ENCODE measurements at regions not wholly inside any gene's neighbourhood (a gene's known extent, or its start where the extent isn't known, plus 50 kb on each side); places are given as distances from the start of the nearest gene placed in this dataset.
A peak's percentile ranks its signal among the peaks of the same experiment; 100 is the strongest.

DNA sequence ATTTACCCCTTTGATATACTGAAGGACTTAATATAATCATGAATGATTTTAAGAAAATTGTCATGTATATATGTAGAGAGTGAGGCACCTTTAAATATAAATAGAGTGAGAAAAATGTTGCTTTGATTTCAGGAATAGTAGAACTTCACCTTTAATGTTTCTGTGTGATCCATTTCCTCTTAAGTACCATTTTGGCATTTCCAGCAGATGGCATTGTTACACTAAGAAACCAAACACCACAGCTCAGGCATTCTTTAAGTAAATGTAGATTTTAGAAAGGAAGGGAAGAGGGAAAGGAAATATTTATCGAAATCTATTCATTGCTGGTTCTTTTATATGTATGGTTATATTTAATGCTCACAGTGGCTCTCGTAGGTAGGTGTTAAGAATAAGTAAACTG, 556.7 kb upstream of the FBXO33 start:
- no peak overlapping the region for H3K4me2 ChIP-seq (ENCODE audit: low read depth, low read length, poor library complexity, severe bottlenecking)
- H3K4me3 ChIP-seq (ENCODE audit: low read length) = no peak overlapping the region
- no peak overlapping the region for H2AFZ ChIP-seq (ENCODE audit: low read length)
- H3K36me3 ChIP-seq (ENCODE audit: insufficient read depth, low read length) = no peaks in the 10 kb centered on the region
- H3K9me3 ChIP-seq (ENCODE audit: low read length) = no peaks in the 10 kb centered on the region
- H3K9me2 ChIP-seq (replicated peaks; ENCODE audit: insufficient read depth, low read length) = no peaks in the 10 kb centered on the region; the same call in 1 of the 2 replicates
- no peak overlapping the region for H3K27ac ChIP-seq (ENCODE audit: low read length)
- peak; percentile 79 for DNase-seq
- H3K79me2 ChIP-seq (ENCODE audit: low read length) = no peaks in the 10 kb centered on the region
- no peak overlapping the region for H3K9ac ChIP-seq (ENCODE audit: low read length)
- 0 out of 2 replicates have a peak, but pooled peaks cover 2% of the 10 kb centered on the region for H3K27me3 ChIP-seq (ENCODE audit: low read length)
- no peaks in the 10 kb centered on the region for H4K20me1 ChIP-seq (ENCODE audit: insufficient read depth, low read depth, low read length)
- no peaks in the 10 kb centered on the region for H3K4me1 ChIP-seq (ENCODE audit: low read length)

GRCh38 chr14:39984323-39984722, 552.1 kb upstream of the FBXO33 start:
- no peak for DNase-seq

GRCh38 chr14:39977198-39977597, 545.0 kb upstream of the FBXO33 start:
- no peak overlapping the region for H3K9ac ChIP-seq (ENCODE audit: low read length)
- no peaks in the 10 kb centered on the region for H3K9me2 ChIP-seq (replicated peaks; ENCODE audit: insufficient read depth, low read length)
- H3K4me2 ChIP-seq (ENCODE audit: low read depth, low read length, poor library complexity, severe bottlenecking) = no peak overlapping the region
- no peak overlapping the region for H3K4me3 ChIP-seq (ENCODE audit: low read length)
- no peaks in the 10 kb centered on the region for H3K4me1 ChIP-seq (ENCODE audit: low read length)
- no peaks in the 10 kb centered on the region for H3K79me2 ChIP-seq (ENCODE audit: low read length)
- H3K9me3 ChIP-seq (ENCODE audit: low read length) = no peaks in the 10 kb centered on the region
- no peaks in the 10 kb centered on the region for H4K20me1 ChIP-seq (ENCODE audit: insufficient read depth, low read depth, low read length)
- DNase-seq = no peak
- peaks cover 2% of the 10 kb centered on the region; the same call in 1 of the 2 replicates for H3K27me3 ChIP-seq (ENCODE audit: low read length)
- no peak overlapping the region for H3K27ac ChIP-seq (ENCODE audit: low read length)
- no peak overlapping the region for H2AFZ ChIP-seq (ENCODE audit: low read length)
- H3K36me3 ChIP-seq (ENCODE audit: insufficient read depth, low read length) = no peaks in the 10 kb centered on the region

More at GRCh38 chr14:39984323-39984722, 552.1 kb upstream of the FBXO33 start:
- no peaks in the 10 kb centered on the region for H4K20me1 ChIP-seq (ENCODE audit: insufficient read depth, low read depth, low read length)
- H3K27me3 ChIP-seq (ENCODE audit: low read length) = no peaks in the 10 kb centered on the region
- H3K9me3 ChIP-seq (ENCODE audit: low read length) = no peaks in the 10 kb centered on the region
- no peaks in the 10 kb centered on the region for H3K9me2 ChIP-seq (replicated peaks; ENCODE audit: insufficient read depth, low read length)
- no peak overlapping the region for H3K4me2 ChIP-seq (ENCODE audit: low read depth, low read length, poor library complexity, severe bottlenecking)
- H3K36me3 ChIP-seq (ENCODE audit: insufficient read depth, low read length) = no peaks in the 10 kb centered on the region
- no peaks in the 10 kb centered on the region for H3K4me1 ChIP-seq (ENCODE audit: low read length)
- no peak overlapping the region for H2AFZ ChIP-seq (ENCODE audit: low read length)
- no peak overlapping the region for H3K9ac ChIP-seq (ENCODE audit: low read length)
- H3K79me2 ChIP-seq (ENCODE audit: low read length) = no peaks in the 10 kb centered on the region
- no peak overlapping the region for H3K4me3 ChIP-seq (ENCODE audit: low read length)
- no peak overlapping the region for H3K27ac ChIP-seq (ENCODE audit: low read length)

DNA sequence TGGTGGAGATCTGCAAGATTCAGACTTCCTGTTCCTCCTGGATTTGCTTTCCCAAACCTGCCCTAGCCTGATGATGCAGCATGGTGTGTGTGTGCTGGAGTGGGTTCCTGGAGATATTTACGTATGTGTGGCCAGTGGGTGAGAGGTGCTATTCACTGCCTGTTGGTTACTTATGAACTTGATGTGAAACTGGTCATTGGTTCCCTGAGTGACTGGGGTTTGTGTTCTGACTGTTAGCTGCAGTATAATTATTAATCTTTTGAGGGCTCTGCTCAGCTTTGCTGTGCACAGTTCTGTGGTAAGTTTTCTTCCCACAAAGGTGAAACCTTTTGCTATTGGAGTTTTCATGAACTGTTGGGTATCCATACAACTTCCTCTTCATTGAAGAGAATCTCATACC, 541.8 kb upstream of the FBXO33 start:
- no peak overlapping the region for H3K4me2 ChIP-seq (ENCODE audit: low read depth, low read length, poor library complexity, severe bottlenecking)
- H3K27me3 ChIP-seq (ENCODE audit: low read length) = peaks cover 2% of the 10 kb centered on the region; the same call in 1 of the 2 replicates
- no peaks in the 10 kb centered on the region for H3K9me3 ChIP-seq (ENCODE audit: low read length)
- no peaks in the 10 kb centered on the region for H4K20me1 ChIP-seq (ENCODE audit: insufficient read depth, low read depth, low read length)
- H3K27ac ChIP-seq (ENCODE audit: low read length) = no peak overlapping the region
- no peaks in the 10 kb centered on the region for H3K79me2 ChIP-seq (ENCODE audit: low read length)
- H3K4me3 ChIP-seq (ENCODE audit: low read length) = no peak overlapping the region
- no peaks in the 10 kb centered on the region for H3K36me3 ChIP-seq (ENCODE audit: insufficient read depth, low read length)
- no peaks in the 10 kb centered on the region for H3K4me1 ChIP-seq (ENCODE audit: low read length)
- H3K9me2 ChIP-seq (replicated peaks; ENCODE audit: insufficient read depth, low read length) = no peaks in the 10 kb centered on the region
- H3K9ac ChIP-seq (ENCODE audit: low read length) = no peak overlapping the region
- no peak overlapping the region for H2AFZ ChIP-seq (ENCODE audit: low read length)
- DNase-seq = no peak

DNA sequence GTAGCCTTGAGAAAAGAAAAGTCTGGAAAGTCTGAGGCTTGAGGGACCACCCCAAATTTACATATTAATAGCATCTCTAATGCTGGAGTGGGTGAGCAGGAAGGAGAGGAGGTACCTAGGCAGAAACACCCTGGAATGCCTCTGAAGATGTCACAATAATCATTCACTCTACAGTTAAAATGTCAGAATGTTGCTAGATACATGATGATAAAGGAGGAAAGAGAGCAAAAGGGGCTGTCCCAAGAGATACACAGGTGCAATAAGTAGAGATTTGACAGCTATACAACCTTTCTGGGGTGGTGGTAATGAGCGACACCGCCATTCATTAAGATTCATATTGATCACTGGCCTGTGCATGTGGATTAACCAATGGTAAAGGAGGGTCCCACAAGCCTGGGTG, 540.5 kb upstream of the FBXO33 start:
- Histone ChIP-seq H3K9ac (ENCODE audit: low read length) (no peak overlapping the region), H3K27me3 (ENCODE audit: low read length) (peaks cover 2% of the 10 kb centered on the region; the same call in 1 of the 2 replicates), H3K4me2 (ENCODE audit: low read depth, low read length, poor library complexity, severe bottlenecking) (no peak overlapping the region), H4K20me1 (ENCODE audit: insufficient read depth, low read depth, low read length) (no peaks in the 10 kb centered on the region), H3K4me1 (ENCODE audit: low read length) (no peaks in the 10 kb centered on the region), H3K9me3 (ENCODE audit: low read length) (no peaks in the 10 kb centered on the region), H3K27ac (ENCODE audit: low read length) (no peak overlapping the region), H2AFZ (ENCODE audit: low read length) (no peak overlapping the region), H3K36me3 (ENCODE audit: insufficient read depth, low read length) (no peaks in the 10 kb centered on the region), H3K9me2 (replicated peaks; ENCODE audit: insufficient read depth, low read length) (no peaks in the 10 kb centered on the region), H3K79me2 (ENCODE audit: low read length) (no peaks in the 10 kb centered on the region), H3K4me3 (ENCODE audit: low read length) (no peak overlapping the region)
- DNase-seq = no peak

DNA sequence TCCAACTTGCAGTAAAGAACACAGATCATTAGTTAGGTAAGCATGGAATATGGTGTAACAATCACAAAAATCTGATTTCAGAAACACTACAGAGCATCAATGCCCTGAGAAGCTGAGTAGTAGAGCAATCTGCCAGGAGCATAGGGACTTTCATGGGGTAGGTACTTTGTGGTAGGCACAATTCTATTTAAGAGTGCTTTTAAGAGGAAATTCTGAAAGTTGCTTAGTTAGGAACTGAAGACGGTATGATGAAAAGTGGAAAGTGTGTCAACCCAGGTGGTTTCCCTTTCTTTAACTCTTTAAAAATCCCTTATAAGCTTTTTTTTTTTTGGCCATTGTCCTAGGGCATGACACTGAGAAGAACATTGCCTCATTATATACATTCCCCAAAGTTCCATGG, 535.7 kb upstream of the FBXO33 start:
- Histone ChIP-seq H4K20me1 (ENCODE audit: insufficient read depth, low read depth, low read length) (no peaks in the 10 kb centered on the region), H3K9ac (ENCODE audit: low read length) (no peak overlapping the region), H3K9me3 (ENCODE audit: low read length) (no peaks in the 10 kb centered on the region), H3K4me1 (ENCODE audit: low read length) (no peaks in the 10 kb centered on the region), H3K36me3 (ENCODE audit: insufficient read depth, low read length) (no peaks in the 10 kb centered on the region), H3K27me3 (ENCODE audit: low read length) (no peaks in the 10 kb centered on the region), H3K4me3 (ENCODE audit: low read length) (no peak overlapping the region), H3K4me2 (ENCODE audit: low read depth, low read length, poor library complexity, severe bottlenecking) (no peak overlapping the region), H3K79me2 (ENCODE audit: low read length) (no peaks in the 10 kb centered on the region), H3K9me2 (replicated peaks; ENCODE audit: insufficient read depth, low read length) (no peaks in the 10 kb centered on the region), H3K27ac (ENCODE audit: low read length) (no peak overlapping the region), H2AFZ (ENCODE audit: low read length) (no peak overlapping the region)
- no peak for DNase-seq

GRCh38 chr14:39957987-39958386, 525.8 kb upstream of the FBXO33 start:
- no peaks in the 10 kb centered on the region; the same call in none of the 2 replicates for H3K27me3 ChIP-seq (ENCODE audit: low read length)
- no peaks in the 10 kb centered on the region for H4K20me1 ChIP-seq (ENCODE audit: insufficient read depth, low read depth, low read length)
- no peaks in the 10 kb centered on the region for H3K36me3 ChIP-seq (ENCODE audit: insufficient read depth, low read length)
- no peaks in the 10 kb centered on the region for H3K9me3 ChIP-seq (ENCODE audit: low read length)
- H3K4me1 ChIP-seq (ENCODE audit: low read length) = no peaks in the 10 kb centered on the region
- no peak overlapping the region for H3K4me3 ChIP-seq (ENCODE audit: low read length)
- H3K4me2 ChIP-seq (ENCODE audit: low read depth, low read length, poor library complexity, severe bottlenecking) = no peak overlapping the region
- no peak overlapping the region for H2AFZ ChIP-seq (ENCODE audit: low read length)
- no peak for DNase-seq
- no peaks in the 10 kb centered on the region for H3K9me2 ChIP-seq (replicated peaks; ENCODE audit: insufficient read depth, low read length)
- no peak overlapping the region for H3K9ac ChIP-seq (ENCODE audit: low read length)
- H3K27ac ChIP-seq (ENCODE audit: low read length) = no peak overlapping the region
- no peaks in the 10 kb centered on the region for H3K79me2 ChIP-seq (ENCODE audit: low read length)

DNA sequence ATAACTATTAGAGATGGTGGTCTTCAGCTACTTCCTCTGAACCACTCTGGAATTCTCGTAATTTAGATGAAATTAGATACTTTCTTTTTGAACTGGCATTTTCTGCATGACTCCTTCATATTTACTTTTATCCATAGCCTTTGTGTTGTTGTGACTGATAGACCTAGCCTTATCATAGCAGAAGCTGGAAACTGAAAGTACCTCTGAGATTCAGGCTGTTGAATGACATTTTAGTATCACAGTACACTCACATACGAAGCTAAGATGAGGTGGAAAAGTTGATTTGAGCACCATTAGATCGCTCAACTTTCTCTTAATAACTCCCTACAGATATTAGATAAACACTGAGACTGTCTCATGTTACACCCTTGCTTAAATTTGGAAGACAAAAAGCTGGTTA, 525.1 kb upstream of the FBXO33 start:
- no peaks in the 10 kb centered on the region for H4K20me1 ChIP-seq (ENCODE audit: insufficient read depth, low read depth, low read length)
- DNase-seq = no peak
- no peaks in the 10 kb centered on the region for H3K4me1 ChIP-seq (ENCODE audit: low read length)
- no peaks in the 10 kb centered on the region for H3K9me2 ChIP-seq (replicated peaks; ENCODE audit: insufficient read depth, low read length)
- H3K36me3 ChIP-seq (ENCODE audit: insufficient read depth, low read length) = no peaks in the 10 kb centered on the region
- no peak overlapping the region for H3K4me3 ChIP-seq (ENCODE audit: low read length)
- no peaks in the 10 kb centered on the region for H3K9me3 ChIP-seq (ENCODE audit: low read length)
- H3K9ac ChIP-seq (ENCODE audit: low read length) = no peak overlapping the region
- H3K4me2 ChIP-seq (ENCODE audit: low read depth, low read length, poor library complexity, severe bottlenecking) = no peak overlapping the region
- no peak overlapping the region for H2AFZ ChIP-seq (ENCODE audit: low read length)
- no peaks in the 10 kb centered on the region for H3K79me2 ChIP-seq (ENCODE audit: low read length)
- H3K27ac ChIP-seq (ENCODE audit: low read length) = no peak overlapping the region
- H3K27me3 ChIP-seq (ENCODE audit: low read length) = no peaks in the 10 kb centered on the region; the same call in none of the 2 replicates

- DNase-seq = peak; percentile 62
- no peaks in the 10 kb centered on the region for H3K4me1 ChIP-seq (ENCODE audit: low read length)
Observed at GRCh38 chr14:39956372-39956771, 524.1 kb upstream of the FBXO33 start.

More at GRCh38 chr14:39956372-39956771, 524.1 kb upstream of the FBXO33 start:
- Histone ChIP-seq H3K9me2 (replicated peaks; ENCODE audit: insufficient read depth, low read length) (no peaks in the 10 kb centered on the region), H4K20me1 (ENCODE audit: insufficient read depth, low read depth, low read length) (no peaks in the 10 kb centered on the region), H3K79me2 (ENCODE audit: low read length) (no peaks in the 10 kb centered on the region), H3K4me2 (ENCODE audit: low read depth, low read length, poor library complexity, severe bottlenecking) (no peak overlapping the region), H3K4me3 (ENCODE audit: low read length) (no peak overlapping the region), H2AFZ (ENCODE audit: low read length) (no peak overlapping the region), H3K36me3 (ENCODE audit: insufficient read depth, low read length) (no peaks in the 10 kb centered on the region), H3K9me3 (ENCODE audit: low read length) (no peaks in the 10 kb centered on the region), H3K9ac (ENCODE audit: low read length) (no peak overlapping the region), H3K27ac (ENCODE audit: low read length) (no peak overlapping the region), H3K27me3 (ENCODE audit: low read length) (no peaks in the 10 kb centered on the region; the same call in none of the 2 replicates)

Measured in Karpas-422 (cell line).